GM12878 (cell line): ENCODE measurements at regions not wholly inside any gene's neighbourhood (a gene's known extent, or its start where the extent isn't known, plus 50 kb on each side); places are given as distances from the start of the nearest gene placed in this dataset.

ENCODE experiments used
- ATAC-seq: fragments of 200-7000 bp; cut with Tn5 transposase; 3 replicates; pipeline ENCODE4 v1.9.1; 2020; ENCODE audit warnings: mild to moderate bottlenecking, moderate library complexity
- BruUV-seq: library from RNA; stranded (reverse); fragments of 400-500 nt; replicated peaks from 2 replicates; lab custom pipeline; 2021; lab: Mats Ljungman, UMichigan
- CTCF ChIA-PET: fragments of 300-600 bp; sonication (Branson Sonifier 250); formaldehyde crosslinking; extraction: SDS; loops from one replicate; lab custom pipeline; 2021; ENCODE audit warnings: inconsistent platforms; lab: Yijun Ruan, JAX
- POLR2A ChIA-PET: fragments of 350-600 bp; formaldehyde crosslinking; extraction: SDS; loops from one replicate; lab custom pipeline; 2021; ENCODE audit warnings: inconsistent platforms; lab: Charles Lee
- RAD21 ChIA-PET: fragments of 300-600 bp; sonication (Branson Sonifier 250); formaldehyde crosslinking; loops from one replicate; lab custom pipeline; 2023; ENCODE audit warnings: antibody characterized with exemption; ENCODE audit not compliant: unreplicated experiment; lab: Charles Lee
- SMC1A ChIA-PET: fragments of 300-600 bp; sonication (Branson Sonifier 250); formaldehyde crosslinking; loops from one replicate; lab custom pipeline; 2023; ENCODE audit not compliant: unreplicated experiment, uncharacterized antibody; lab: Charles Lee
- DNase-seq: peaks from one replicate; pipeline ENCODE4 v3.0.0-alpha.2; 2011; ENCODE audit warnings: low read depth, low spot score
- FAIRE-seq: peaks from 3 replicates; lab custom pipeline; 2011; peaks lifted over from hg19 to GRCh38; lab: Jason Lieb, UNC
- H2AFZ ChIP-seq: 2 replicates; pipeline ENCODE4 v1.6.0; 2011; ENCODE audit warnings: low read depth, low read length, control low read depth; ENCODE audit not compliant: control insufficient read depth
- H3K27ac ChIP-seq: 2 replicates; pipeline ENCODE4 v1.5.1; 2011; ENCODE audit warnings: control low read depth; ENCODE audit not compliant: control insufficient read depth, insufficient read depth
- H3K27me3 ChIP-seq, 2 experiments: replicated peaks in 1 of 2; 2 replicates each; pipeline versions ENCODE4 v1.6.0 to v1.6.1; 2011; ENCODE audit warnings: low read length in 1 of 2; ENCODE audit not compliant: control insufficient read depth in 2 of 2, insufficient read depth in 2 of 2
- H3K36me3 ChIP-seq, 2 experiments: 2 replicates each; pipeline ENCODE4 v1.5.1; 2011; ENCODE audit warnings: low read length in 1 of 2; ENCODE audit not compliant: control insufficient read depth in 2 of 2, insufficient read depth in 2 of 2
- H3K4me1 ChIP-seq: 2 replicates; pipeline ENCODE4 v1.6.1; 2011; ENCODE audit warnings: mild to moderate bottlenecking, low read length, moderate library complexity, mixed read lengths; ENCODE audit not compliant: control insufficient read depth, insufficient read depth
- H3K4me2 ChIP-seq: 2 replicates; pipeline ENCODE4 v1.6.0; 2011; ENCODE audit warnings: control low read depth; ENCODE audit not compliant: control insufficient read depth, insufficient read depth
- H3K4me3 ChIP-seq: fragments of 200-600 bp; sonication (generic); 2 replicates; pipeline ENCODE4 v1.5.1; 2016
- H3K79me2 ChIP-seq: 2 replicates; pipeline ENCODE4 v1.6.0; 2011; ENCODE audit warnings: low read length; ENCODE audit not compliant: control insufficient read depth, insufficient read depth
- H3K9ac ChIP-seq: 2 replicates; pipeline ENCODE4 v1.8.0; 2011; ENCODE audit warnings: low read length, control low read depth, mixed read lengths; ENCODE audit not compliant: control insufficient read depth, insufficient read depth
- H3K9me3 ChIP-seq: replicated peaks from 3 replicates; pipeline ENCODE4 v1.5.1; 2011; ENCODE audit warnings: mild to moderate bottlenecking, low read length; ENCODE audit not compliant: control insufficient read depth, insufficient read depth
- H4K20me1 ChIP-seq: 2 replicates; pipeline ENCODE4 v1.6.0; 2011; ENCODE audit not compliant: control insufficient read depth, insufficient read depth
- ASH2L ChIP-seq: fragments of 300-600, 200-600 bp; sonication (generic); IDR thresholded peaks from 2 replicates; pipeline ENCODE4 v1.6.1; 2017; ENCODE audit warnings: low read depth, mild to moderate bottlenecking, borderline replicate concordance
- FOS ChIP-seq: IDR thresholded peaks from 3 replicates; pipeline ENCODE4 v1.6.1; 2011; ENCODE audit warnings: borderline replicate concordance; ENCODE audit not compliant: insufficient read length; ENCODE audit errors: extremely low read depth
- KAT2A ChIP-seq: conservative IDR thresholded peaks from 2 replicates; pipeline ENCODE4 v1.6.1; 2011; ENCODE audit warnings: low read depth, low read length; ENCODE audit not compliant: control insufficient read depth
- MTA2 ChIP-seq: fragments of 450-650 bp; IDR thresholded peaks from 2 replicates; pipeline ENCODE4 v1.6.1; 2016; ENCODE audit warnings: low read depth, mild to moderate bottlenecking, moderate library complexity
- SPI1 ChIP-seq: IDR thresholded peaks from 2 replicates; pipeline ENCODE4 v1.6.1; 2011; ENCODE audit warnings: low read depth, mild to moderate bottlenecking, low read length, moderate library complexity, borderline replicate concordance; ENCODE audit not compliant: insufficient read depth
- TCF12 ChIP-seq: IDR thresholded peaks from 2 replicates; pipeline ENCODE4 v1.6.1; 2011; ENCODE audit warnings: low read depth, mild to moderate bottlenecking, low read length
- WGBS: methylation state at CpG from one replicate; pipeline ENCODE4 v1.1.6; 2016; ENCODE audit warnings: low lambda C conversion rate; ENCODE audit not compliant: insufficient replicate concordance, insufficient coverage; ENCODE audit errors: missing lambda C conversion rate; 5-methylcytosine and 5-hydroxymethylcytosine counted together
- in situ Hi-C: fragments of 300-500 bp; cut with MboI; formaldehyde crosslinking; loops from 9 replicates; pipeline ENCODE4 v1.14.3; 2018; ENCODE audit warnings: mixed read lengths
- intact Hi-C: fragments of 100-400 bp; cut with micrococcal nuclease; formaldehyde crosslinking; loops from one replicate; pipeline ENCODE4 v1.14.2; 2022; ENCODE audit not compliant: unreplicated experiment
- TF ChIP-seq, protein P1 (sequence below): fragments of 450-650 bp; formaldehyde crosslinking; IDR thresholded peaks from 2 replicates; pipeline ENCODE4 v1.5.0; 2022; ENCODE audit warnings: mild to moderate bottlenecking, missing genetic modification characterization
- TF ChIP-seq, protein P2 (sequence below): IDR thresholded peaks from 2 replicates; pipeline ENCODE4 v1.6.1; 2012; ENCODE audit warnings: low read depth, low read length, improper control_type of control experiment

DNA sequence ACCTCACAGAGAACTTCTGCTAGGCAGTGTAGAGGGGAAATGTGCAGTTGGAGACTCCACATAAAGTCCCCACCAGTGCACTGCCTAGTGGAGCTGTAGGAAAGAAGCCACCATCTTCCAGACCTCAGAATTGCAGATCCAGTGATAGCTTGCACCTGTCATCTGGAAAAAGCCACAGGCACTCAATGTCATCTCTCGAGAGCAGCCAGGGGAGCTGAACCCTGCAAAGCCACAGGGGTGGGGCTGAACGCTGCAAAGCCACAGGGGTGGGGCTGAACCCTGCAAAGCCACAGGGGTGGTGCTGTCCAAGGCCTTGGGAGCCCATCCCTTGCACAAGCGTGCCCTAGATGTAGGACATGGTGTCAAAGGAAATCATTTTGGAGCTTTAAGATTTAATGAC is 1226.3 kb downstream of the PCDH7 start:
- Histone ChIP-seq H3K9me3 (no peaks in the 10 kb centered on the region), H3K79me2 (no peaks in the 10 kb centered on the region)
- TF ChIP-seq FOS = no peak
- TF ChIP-seq MTA2 = no peak
- TF ChIP-seq, protein P1, sequence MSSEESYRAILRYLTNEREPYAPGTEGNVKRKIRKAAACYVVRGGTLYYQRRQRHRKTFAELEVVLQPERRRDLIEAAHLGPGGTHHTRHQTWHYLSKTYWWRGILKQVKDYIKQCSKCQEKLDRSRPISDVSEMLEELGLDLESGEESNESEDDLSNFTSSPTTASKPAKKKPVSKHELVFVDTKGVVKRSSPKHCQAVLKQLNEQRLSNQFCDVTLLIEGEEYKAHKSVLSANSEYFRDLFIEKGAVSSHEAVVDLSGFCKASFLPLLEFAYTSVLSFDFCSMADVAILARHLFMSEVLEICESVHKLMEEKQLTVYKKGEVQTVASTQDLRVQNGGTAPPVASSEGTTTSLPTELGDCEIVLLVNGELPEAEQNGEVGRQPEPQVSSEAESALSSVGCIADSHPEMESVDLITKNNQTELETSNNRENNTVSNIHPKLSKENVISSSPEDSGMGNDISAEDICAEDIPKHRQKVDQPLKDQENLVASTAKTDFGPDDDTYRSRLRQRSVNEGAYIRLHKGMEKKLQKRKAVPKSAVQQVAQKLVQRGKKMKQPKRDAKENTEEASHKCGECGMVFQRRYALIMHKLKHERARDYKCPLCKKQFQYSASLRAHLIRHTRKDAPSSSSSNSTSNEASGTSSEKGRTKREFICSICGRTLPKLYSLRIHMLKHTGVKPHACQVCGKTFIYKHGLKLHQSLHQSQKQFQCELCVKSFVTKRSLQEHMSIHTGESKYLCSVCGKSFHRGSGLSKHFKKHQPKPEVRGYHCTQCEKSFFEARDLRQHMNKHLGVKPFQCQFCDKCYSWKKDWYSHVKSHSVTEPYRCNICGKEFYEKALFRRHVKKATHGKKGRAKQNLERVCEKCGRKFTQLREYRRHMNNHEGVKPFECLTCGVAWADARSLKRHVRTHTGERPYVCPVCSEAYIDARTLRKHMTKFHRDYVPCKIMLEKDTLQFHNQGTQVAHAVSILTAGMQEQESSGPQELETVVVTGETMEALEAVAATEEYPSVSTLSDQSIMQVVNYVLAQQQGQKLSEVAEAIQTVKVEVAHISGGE = no peak
- TF ChIP-seq SPI1 = no peak
- TF ChIP-seq ASH2L = no peak
- TF ChIP-seq, protein P2, sequence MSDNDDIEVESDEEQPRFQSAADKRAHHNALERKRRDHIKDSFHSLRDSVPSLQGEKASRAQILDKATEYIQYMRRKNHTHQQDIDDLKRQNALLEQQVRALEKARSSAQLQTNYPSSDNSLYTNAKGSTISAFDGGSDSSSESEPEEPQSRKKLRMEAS = no peak
- TF ChIP-seq TCF12 = no peak
- no peak for TF ChIP-seq KAT2A
- TF ChIP-seq, all 136 proteins: peak for 0
- 0% methylated on average over 3 of the region's 3 CpGs for WGBS
- intact Hi-C loops = no loop called here
- ChIA-PET CTCF (no interaction called here), SMC1A (no interaction called here), RAD21 (no interaction called here), POLR2A (no interaction called here)
- Histone ChIP-seq H3K27ac (no peak overlapping the region), H3K4me2 (no peak overlapping the region), H2AFZ (no peak overlapping the region), H3K9ac (no peak overlapping the region), H3K4me3 (no peak overlapping the region), H3K36me3 (no peaks in the 10 kb centered on the region), H3K27me3 (no peaks in the 10 kb centered on the region), H4K20me1 (no peaks in the 10 kb centered on the region), H3K4me1 (no peaks in the 10 kb centered on the region)
- FAIRE-seq (no peak), ATAC-seq (no peak), DNase-seq (no peak)
- no TSS peak for BruUV-seq
- in situ Hi-C loops = no loop called here
